K562 (cell line): ENCODE measurements at regions not wholly inside any gene's neighbourhood (a gene's known extent, or its start where the extent isn't known, plus 50 kb on each side); places are given as distances from the start of the nearest gene placed in this dataset.

Experiments
- POLR2H ChIP-seq: IDR thresholded peaks from 2 replicates; pipeline ENCODE4 v1.6.1; 2016; ENCODE audit warnings: missing genetic modification characterization, low read depth, mild to moderate bottlenecking, control low read depth, missing compliant biosample characterization, moderate library complexity
- PURB ChIP-seq: sonication (generic); formaldehyde crosslinking; IDR thresholded peaks from 2 replicates; pipeline ENCODE4 v1.9.0; 2021; ENCODE audit warnings: low read depth, mild to moderate bottlenecking, missing genetic modification reagents
- SRF ChIP-seq, 2 experiments: fragments of 250-450, 450-650 bp in 1 of 2; sonication (Bioruptor Pico) in 1 of 2; sonication (generic) in 1 of 2; formaldehyde crosslinking; IDR thresholded peaks; 2 replicates each; pipeline versions ENCODE4 v1.5.0 to v1.5.1; 2020 to 2022; ENCODE audit warnings: mild to moderate bottlenecking in 1 of 2, missing genetic modification reagents in 1 of 2
- ZNF174 ChIP-seq: fragments of 250-450 bp; sonication (Bioruptor Pico); IDR thresholded peaks from 2 replicates; pipeline ENCODE4 v1.4.0; 2020; ENCODE audit warnings: mild to moderate bottlenecking
- TF ChIP-seq, protein P1 (sequence below): fragments of 250-450 bp; sonication (Bioruptor Pico); IDR thresholded peaks from 2 replicates; pipeline ENCODE4 v1.4.0; 2020; ENCODE audit warnings: mild to moderate bottlenecking, moderate library complexity
- TF ChIP-seq, protein P2 (sequence below): fragments of 450-650 bp; IDR thresholded peaks from 2 replicates; pipeline ENCODE4 v1.6.1; 2016; ENCODE audit warnings: low read depth
- TF ChIP-seq, protein P3 (sequence below): IDR thresholded peaks from 2 replicates; pipeline ENCODE4 v1.6.1; 2016; ENCODE audit warnings: missing genetic modification characterization, missing compliant biosample characterization

DNA sequence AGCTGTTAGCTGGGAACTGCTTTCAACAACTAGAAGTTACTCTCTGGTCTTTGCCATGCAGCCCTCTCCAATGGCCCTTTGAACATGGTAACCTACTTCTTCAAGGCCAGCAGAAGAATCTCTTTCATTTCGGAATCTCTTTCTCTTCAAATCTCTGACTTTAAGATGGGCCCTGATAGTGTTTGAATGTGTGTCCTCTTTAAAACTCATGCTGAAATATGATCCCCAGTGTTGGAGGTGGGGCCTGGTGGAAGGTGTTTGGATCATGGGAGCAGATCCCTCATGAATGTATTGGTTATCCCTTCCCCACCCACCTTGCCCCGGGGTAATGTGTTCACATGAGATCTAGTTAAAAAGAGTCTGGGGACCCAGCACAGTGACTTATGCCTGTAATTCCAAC lies 54.5 kb upstream of the SOX13 start (continued):
- TF ChIP-seq, protein P1, sequence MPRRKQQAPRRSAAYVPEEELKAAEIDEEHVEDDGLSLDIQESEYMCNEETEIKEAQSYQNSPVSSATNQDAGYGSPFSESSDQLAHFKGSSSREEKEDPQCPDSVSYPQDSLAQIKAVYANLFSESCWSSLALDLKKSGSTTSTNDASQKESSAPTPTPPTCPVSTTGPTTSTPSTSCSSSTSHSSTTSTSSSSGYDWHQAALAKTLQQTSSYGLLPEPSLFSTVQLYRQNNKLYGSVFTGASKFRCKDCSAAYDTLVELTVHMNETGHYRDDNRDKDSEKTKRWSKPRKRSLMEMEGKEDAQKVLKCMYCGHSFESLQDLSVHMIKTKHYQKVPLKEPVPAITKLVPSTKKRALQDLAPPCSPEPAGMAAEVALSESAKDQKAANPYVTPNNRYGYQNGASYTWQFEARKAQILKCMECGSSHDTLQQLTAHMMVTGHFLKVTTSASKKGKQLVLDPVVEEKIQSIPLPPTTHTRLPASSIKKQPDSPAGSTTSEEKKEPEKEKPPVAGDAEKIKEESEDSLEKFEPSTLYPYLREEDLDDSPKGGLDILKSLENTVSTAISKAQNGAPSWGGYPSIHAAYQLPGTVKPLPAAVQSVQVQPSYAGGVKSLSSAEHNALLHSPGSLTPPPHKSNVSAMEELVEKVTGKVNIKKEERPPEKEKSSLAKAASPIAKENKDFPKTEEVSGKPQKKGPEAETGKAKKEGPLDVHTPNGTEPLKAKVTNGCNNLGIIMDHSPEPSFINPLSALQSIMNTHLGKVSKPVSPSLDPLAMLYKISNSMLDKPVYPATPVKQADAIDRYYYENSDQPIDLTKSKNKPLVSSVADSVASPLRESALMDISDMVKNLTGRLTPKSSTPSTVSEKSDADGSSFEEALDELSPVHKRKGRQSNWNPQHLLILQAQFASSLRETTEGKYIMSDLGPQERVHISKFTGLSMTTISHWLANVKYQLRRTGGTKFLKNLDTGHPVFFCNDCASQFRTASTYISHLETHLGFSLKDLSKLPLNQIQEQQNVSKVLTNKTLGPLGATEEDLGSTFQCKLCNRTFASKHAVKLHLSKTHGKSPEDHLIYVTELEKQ (CRISPR knock-in tag), result no peak
- TF ChIP-seq ZNF174 (CRISPR knock-in tag), result no peak
- TF ChIP-seq, protein P2, sequence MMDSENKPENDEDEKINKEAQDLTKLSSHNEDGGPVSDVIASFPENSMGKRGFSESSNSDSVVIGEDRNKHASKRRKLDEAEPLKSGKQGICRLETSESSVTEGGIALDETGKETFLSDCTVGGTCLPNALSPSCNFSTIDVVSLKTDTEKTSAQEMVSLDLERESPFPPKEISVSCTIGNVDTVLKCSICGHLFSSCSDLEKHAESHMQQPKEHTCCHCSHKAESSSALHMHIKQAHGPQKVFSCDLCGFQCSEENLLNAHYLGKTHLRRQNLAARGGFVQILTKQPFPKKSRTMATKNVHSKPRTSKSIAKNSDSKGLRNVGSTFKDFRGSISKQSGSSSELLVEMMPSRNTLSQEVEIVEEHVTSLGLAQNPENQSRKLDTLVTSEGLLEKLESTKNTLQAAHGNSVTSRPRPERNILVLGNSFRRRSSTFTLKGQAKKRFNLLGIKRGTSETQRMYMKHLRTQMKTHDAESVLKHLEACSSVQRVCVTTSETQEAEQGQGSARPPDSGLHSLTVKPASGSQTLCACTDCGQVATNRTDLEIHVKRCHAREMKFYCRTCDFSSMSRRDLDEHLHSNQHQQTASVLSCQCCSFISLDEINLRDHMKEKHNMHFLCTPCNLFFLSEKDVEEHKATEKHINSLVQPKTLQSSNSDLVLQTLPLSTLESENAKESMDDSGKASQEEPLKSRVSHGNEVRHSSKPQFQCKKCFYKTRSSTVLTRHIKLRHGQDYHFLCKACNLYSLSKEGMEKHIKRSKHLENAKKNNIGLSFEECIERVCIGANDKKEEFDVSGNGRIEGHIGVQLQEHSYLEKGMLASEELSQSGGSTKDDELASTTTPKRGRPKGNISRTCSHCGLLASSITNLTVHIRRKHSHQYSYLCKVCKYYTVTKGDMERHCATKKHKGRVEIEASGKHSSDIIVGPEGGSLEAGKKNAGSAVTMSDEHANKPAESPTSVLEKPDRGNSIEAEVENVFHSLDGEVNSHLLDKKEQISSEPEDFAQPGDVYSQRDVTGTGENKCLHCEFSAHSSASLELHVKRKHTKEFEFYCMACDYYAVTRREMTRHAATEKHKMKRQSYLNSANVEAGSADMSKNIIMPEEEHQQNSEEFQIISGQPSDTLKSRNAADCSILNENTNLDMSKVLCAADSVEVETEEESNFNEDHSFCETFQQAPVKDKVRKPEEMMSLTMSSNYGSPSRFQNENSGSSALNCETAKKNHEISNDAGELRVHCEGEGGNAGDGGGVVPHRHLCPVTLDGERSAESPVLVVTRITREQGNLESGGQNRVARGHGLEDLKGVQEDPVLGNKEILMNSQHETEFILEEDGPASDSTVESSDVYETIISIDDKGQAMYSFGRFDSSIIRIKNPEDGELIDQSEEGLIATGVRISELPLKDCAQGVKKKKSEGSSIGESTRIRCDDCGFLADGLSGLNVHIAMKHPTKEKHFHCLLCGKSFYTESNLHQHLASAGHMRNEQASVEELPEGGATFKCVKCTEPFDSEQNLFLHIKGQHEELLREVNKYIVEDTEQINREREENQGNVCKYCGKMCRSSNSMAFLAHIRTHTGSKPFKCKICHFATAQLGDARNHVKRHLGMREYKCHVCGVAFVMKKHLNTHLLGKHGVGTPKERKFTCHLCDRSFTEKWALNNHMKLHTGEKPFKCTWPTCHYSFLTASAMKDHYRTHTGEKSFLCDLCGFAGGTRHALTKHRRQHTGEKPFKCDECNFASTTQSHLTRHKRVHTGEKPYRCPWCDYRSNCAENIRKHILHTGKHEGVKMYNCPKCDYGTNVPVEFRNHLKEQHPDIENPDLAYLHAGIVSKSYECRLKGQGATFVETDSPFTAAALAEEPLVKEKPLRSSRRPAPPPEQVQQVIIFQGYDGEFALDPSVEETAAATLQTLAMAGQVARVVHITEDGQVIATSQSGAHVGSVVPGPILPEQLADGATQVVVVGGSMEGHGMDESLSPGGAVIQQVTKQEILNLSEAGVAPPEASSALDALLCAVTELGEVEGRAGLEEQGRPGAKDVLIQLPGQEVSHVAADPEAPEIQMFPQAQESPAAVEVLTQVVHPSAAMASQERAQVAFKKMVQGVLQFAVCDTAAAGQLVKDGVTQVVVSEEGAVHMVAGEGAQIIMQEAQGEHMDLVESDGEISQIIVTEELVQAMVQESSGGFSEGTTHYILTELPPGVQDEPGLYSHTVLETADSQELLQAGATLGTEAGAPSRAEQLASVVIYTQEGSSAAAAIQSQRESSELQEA, result no peak
- TF ChIP-seq, protein P3, sequence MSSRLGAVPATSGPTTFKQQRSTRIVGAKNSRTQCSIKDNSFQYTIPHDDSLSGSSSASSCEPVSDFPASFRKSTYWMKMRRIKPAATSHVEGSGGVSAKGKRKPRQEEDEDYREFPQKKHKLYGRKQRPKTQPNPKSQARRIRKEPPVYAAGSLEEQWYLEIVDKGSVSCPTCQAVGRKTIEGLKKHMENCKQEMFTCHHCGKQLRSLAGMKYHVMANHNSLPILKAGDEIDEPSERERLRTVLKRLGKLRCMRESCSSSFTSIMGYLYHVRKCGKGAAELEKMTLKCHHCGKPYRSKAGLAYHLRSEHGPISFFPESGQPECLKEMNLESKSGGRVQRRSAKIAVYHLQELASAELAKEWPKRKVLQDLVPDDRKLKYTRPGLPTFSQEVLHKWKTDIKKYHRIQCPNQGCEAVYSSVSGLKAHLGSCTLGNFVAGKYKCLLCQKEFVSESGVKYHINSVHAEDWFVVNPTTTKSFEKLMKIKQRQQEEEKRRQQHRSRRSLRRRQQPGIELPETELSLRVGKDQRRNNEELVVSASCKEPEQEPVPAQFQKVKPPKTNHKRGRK (tag), result no peak
- no peak for TF ChIP-seq POLR2H
- no peak for TF ChIP-seq SRF (CRISPR knock-in tag; IDR thresholded peaks at IDR 0.05)
- TF ChIP-seq PURB (CRISPR knock-in tag), result no peak
